Neuronal stem cell (in vitro differentiated cells): ENCODE measurements at regions not wholly inside any gene's neighbourhood (a gene's known extent, or its start where the extent isn't known, plus 50 kb on each side); places are given as distances from the start of the nearest gene placed in this dataset.

Source experiments
- DNase-seq: peaks from one replicate; pipeline ENCODE4 v3.0.0-alpha.2; 2013; ENCODE audit warnings: low spot score
- H2AFZ ChIP-seq: one replicate; pipeline ENCODE4 v1.6.1; 2013; ENCODE audit warnings: mild to moderate bottlenecking, low read length, inconsistent platforms
- H2AK5ac ChIP-seq: 2 replicates; pipeline ENCODE4 v1.6.1; 2013; ENCODE audit warnings: low read depth, mild to moderate bottlenecking, inconsistent platforms, low read length, moderate library complexity, mixed read lengths
- H2BK120ac ChIP-seq: 2 replicates; pipeline ENCODE4 v1.6.1; 2013; ENCODE audit warnings: low read depth, mild to moderate bottlenecking, inconsistent platforms, low read length, moderate library complexity, mixed read lengths
- H2BK12ac ChIP-seq: one replicate; pipeline ENCODE4 v1.6.1; 2013; ENCODE audit warnings: low read length, inconsistent platforms
- H2BK15ac ChIP-seq: 2 replicates; pipeline ENCODE4 v1.6.1; 2013; ENCODE audit warnings: mild to moderate bottlenecking, low read length, inconsistent platforms, mixed read lengths
- H2BK5ac ChIP-seq: one replicate; pipeline ENCODE4 v1.6.1; 2013; ENCODE audit warnings: inconsistent platforms, mild to moderate bottlenecking, low read length, moderate library complexity
- H3K14ac ChIP-seq: one replicate; pipeline ENCODE4 v1.6.1; 2013; ENCODE audit warnings: low read length, inconsistent platforms
- H3K18ac ChIP-seq: 2 replicates; pipeline ENCODE4 v1.6.1; 2013; ENCODE audit warnings: low read length, inconsistent platforms
- H3K23ac ChIP-seq: 2 replicates; pipeline ENCODE4 v1.6.1; 2013; ENCODE audit warnings: low read depth, mild to moderate bottlenecking, mixed read lengths, low read length, inconsistent platforms; ENCODE audit not compliant: poor library complexity
- H3K27ac ChIP-seq: replicated peaks from 3 replicates; pipeline ENCODE4 v1.5.1; 2013; ENCODE audit warnings: low read length, inconsistent platforms
- H3K27me3 ChIP-seq, 3 experiments: 2 replicates each; pipeline ENCODE4 v1.6.1; 2013; ENCODE audit warnings: low read length in 3 of 3, mild to moderate bottlenecking in 2 of 3, inconsistent platforms in 1 of 3, low read depth in 1 of 3, mixed read lengths in 1 of 3, moderate library complexity in 1 of 3; ENCODE audit not compliant: control insufficient read depth in 3 of 3, insufficient read depth in 3 of 3
- H3K36me3 ChIP-seq, 2 donors: replicated peaks in 1 of 2; 2 replicates each; pipeline ENCODE4 v1.6.1; 2013; ENCODE audit warnings: low read length in 2 of 2; ENCODE audit not compliant: control insufficient read depth in 2 of 2, insufficient read depth in 2 of 2
- H3K4ac ChIP-seq: 2 replicates; pipeline ENCODE4 v1.6.1; 2013; ENCODE audit warnings: inconsistent platforms, mild to moderate bottlenecking, low read length, moderate library complexity
- H3K4me1 ChIP-seq, 2 donors: 1 replicate in 1 of 2; 2 replicates in 1 of 2; pipeline ENCODE4 v1.6.1; 2013; ENCODE audit warnings: low read length in 2 of 2, low read depth in 1 of 2; ENCODE audit not compliant: control insufficient read depth in 2 of 2, insufficient read depth in 1 of 2
- H3K4me2 ChIP-seq: one replicate; pipeline ENCODE4 v1.6.1; 2013; ENCODE audit warnings: mild to moderate bottlenecking, low read length, inconsistent platforms; ENCODE audit not compliant: insufficient read depth, poor library complexity, severe bottlenecking
- H3K4me3 ChIP-seq, 2 donors: 2 replicates each; pipeline ENCODE4 v1.5.1; 2013; ENCODE audit warnings: low read length in 2 of 2, mild to moderate bottlenecking in 2 of 2, inconsistent platforms in 1 of 2, moderate library complexity in 1 of 2
- H3K79me1 ChIP-seq: one replicate; pipeline ENCODE4 v1.6.1; 2013; ENCODE audit warnings: low read depth, mild to moderate bottlenecking, inconsistent platforms, low read length, moderate library complexity
- H3K9ac ChIP-seq: one replicate; pipeline ENCODE4 v1.6.1; 2013; ENCODE audit warnings: mild to moderate bottlenecking, low read depth, low read length, inconsistent platforms; ENCODE audit not compliant: poor library complexity
- H3K9me3 ChIP-seq, 2 donors: replicated peaks in 1 of 2; 2 replicates each; pipeline versions ENCODE3 to v1.6.1; 2013; ENCODE audit warnings: low read length in 2 of 2, mild to moderate bottlenecking in 2 of 2, inconsistent platforms in 1 of 2, low read depth in 1 of 2, mixed read lengths in 1 of 2, moderate library complexity in 1 of 2; ENCODE audit not compliant: control insufficient read depth in 2 of 2, insufficient read depth in 1 of 2
- H4K8ac ChIP-seq: one replicate; pipeline ENCODE4 v1.6.1; 2013; ENCODE audit warnings: low read depth, mild to moderate bottlenecking, inconsistent platforms, low read length, moderate library complexity
- H4K91ac ChIP-seq: one replicate; pipeline ENCODE4 v1.6.1; 2013; ENCODE audit warnings: low read length, low read depth, mild to moderate bottlenecking, inconsistent platforms; ENCODE audit not compliant: poor library complexity
- WGBS, 2 donors: extraction: QIAGEN DNeasy Blood & Tissue Kit; methylation state at CpG; one replicate each; pipeline ENCODE4 v1.1.7; 2013; ENCODE audit warnings: missing lambda C conversion rate in 2 of 2, mixed read lengths in 1 of 2; ENCODE audit not compliant: insufficient read length in 2 of 2, insufficient replicate concordance in 1 of 2; ENCODE audit errors: extremely low coverage in 2 of 2; 5-methylcytosine and 5-hydroxymethylcytosine counted together

DNA sequence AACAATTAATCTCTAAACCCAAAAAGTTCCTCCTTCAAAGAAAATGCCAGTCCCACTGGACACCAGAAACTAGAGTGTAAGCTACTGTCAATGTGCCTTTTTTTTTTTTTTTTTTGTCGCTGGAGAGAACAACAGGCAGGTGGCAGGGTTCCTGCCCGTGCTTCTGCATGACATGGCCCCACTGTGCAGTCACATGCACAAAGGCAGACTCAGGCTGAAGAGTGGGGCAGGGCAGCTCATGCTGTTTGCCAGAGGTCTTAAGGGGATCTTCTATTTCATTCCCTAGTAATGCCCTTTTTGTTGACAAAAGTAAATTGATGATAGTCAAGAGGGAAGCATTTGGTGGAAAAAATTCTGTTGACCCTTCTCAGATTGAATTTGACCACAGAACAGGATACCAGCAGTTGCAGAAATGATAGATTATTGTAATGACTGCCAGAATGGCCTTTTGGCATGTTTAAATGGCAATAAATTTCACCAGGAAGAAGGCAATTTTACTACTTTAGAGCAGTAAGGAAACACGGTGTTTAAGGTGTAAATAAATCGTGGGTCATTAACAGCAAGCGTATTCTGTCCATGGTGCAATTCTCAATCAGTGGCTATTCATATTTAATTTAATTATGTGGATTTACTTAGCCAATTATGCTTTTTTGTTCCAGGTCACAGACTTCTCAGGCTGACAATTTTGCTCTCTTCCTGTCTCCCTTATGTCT, 80.9 kb downstream of the NKX6-1 start:
- no peak overlapping the region for H3K9ac ChIP-seq
- H2BK120ac ChIP-seq, result no peak overlapping the region
- H2BK12ac ChIP-seq, result no peak overlapping the region
- no peak overlapping the region for H4K91ac ChIP-seq
- no peak overlapping the region for H4K8ac ChIP-seq
- H2AFZ ChIP-seq, result no peak overlapping the region
- no peak overlapping the region for H3K4me3 ChIP-seq
- no peak overlapping the region for H3K27ac ChIP-seq
- H3K18ac ChIP-seq, result no peak overlapping the region
- no peak overlapping the region for H3K23ac ChIP-seq
- no CpG with 5 or more reads among the region's 5 CpGs for WGBS, 2 donors
- peaks cover 3 to 13% of the 10 kb centered on the region in 2 donors for H3K4me1 ChIP-seq
- no peaks in the 10 kb centered on the region for H3K36me3 ChIP-seq
- no peak overlapping the region for H3K4me2 ChIP-seq
- H3K4ac ChIP-seq, result no peak overlapping the region
- H3K27me3 ChIP-seq, result peaks cover 0 to 5% (median 0%) of the 10 kb centered on the region in 3 experiments
- DNase-seq, result no peak
- H2BK5ac ChIP-seq, result no peak overlapping the region
- H2AK5ac ChIP-seq, result no peak overlapping the region
- H3K9me3 ChIP-seq, result no peaks in the 10 kb centered on the region
- H3K14ac ChIP-seq, result no peak overlapping the region
- no peak overlapping the region for H2BK15ac ChIP-seq
- no peaks in the 10 kb centered on the region for H3K79me1 ChIP-seq

DNA sequence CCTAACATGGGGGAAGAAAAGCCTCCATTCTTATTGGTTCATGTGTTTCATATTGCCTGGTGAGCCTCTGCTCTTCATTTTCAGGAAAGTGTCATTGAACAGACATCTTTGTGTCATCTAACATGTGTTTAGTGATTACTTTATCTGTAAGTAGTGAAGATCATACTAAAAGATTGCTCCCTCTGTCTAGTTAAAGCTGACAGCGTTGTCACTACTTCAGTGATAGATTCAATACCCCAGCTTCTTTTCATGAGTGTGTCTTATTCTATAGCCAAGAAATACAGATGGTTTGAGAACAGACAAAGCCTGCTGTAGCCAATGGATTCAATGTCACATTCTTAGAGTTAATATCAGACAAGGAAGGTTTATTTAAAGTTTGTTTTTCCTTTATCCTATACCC, 85.1 kb downstream of the NKX6-1 start:
- no peak overlapping the region for H2BK15ac ChIP-seq
- no peak overlapping the region for H2AK5ac ChIP-seq
- no peak overlapping the region for H3K4ac ChIP-seq
- no peaks in the 10 kb centered on the region for H3K9me3 ChIP-seq
- no peak overlapping the region for H4K91ac ChIP-seq
- H2BK120ac ChIP-seq, result no peak overlapping the region
- H3K27me3 ChIP-seq, result no peaks in the 10 kb centered on the region
- no peaks in the 10 kb centered on the region for H3K36me3 ChIP-seq
- no peak overlapping the region for H4K8ac ChIP-seq
- H2BK12ac ChIP-seq, result no peak overlapping the region
- H3K9ac ChIP-seq, result no peak overlapping the region
- no peak overlapping the region for H3K4me2 ChIP-seq
- H2BK5ac ChIP-seq, result no peak overlapping the region
- H3K4me1 ChIP-seq, result peaks cover 3 to 24% of the 10 kb centered on the region in 2 donors
- no peak overlapping the region for H2AFZ ChIP-seq
- H3K18ac ChIP-seq, result no peak overlapping the region
- H3K4me3 ChIP-seq, result no peak overlapping the region
- no peak overlapping the region for H3K27ac ChIP-seq
- H3K14ac ChIP-seq, result no peak overlapping the region
- no CpG with 5 or more reads among the region's 1 CpG for WGBS, 2 donors
- H3K79me1 ChIP-seq, result no peaks in the 10 kb centered on the region
- H3K23ac ChIP-seq, result no peak overlapping the region
- no peak for DNase-seq

DNA sequence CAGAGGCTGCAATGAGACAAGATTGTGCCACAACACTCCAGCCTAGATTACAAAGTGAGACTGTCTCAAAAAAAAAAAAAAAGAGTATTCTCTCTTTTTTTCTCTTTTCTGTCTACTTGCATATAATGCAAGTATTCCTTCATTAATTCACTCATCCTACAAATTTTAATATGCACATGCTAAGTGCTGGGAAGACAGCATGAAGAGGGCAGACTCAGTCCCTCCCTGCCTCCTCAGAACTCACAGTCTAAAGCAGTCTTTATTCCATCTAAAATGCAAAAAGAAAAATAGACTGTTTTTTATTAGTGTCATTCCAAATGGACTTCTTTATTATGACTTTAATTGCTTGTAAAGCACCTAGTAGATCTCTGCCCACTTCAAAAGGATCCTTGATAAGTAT, 85.6 kb downstream of the NKX6-1 start:
- Histone ChIP-seq H3K9me3 (no peaks in the 10 kb centered on the region), H2AK5ac (no peak overlapping the region), H2BK15ac (no peak overlapping the region), H3K4ac (no peak overlapping the region), H2AFZ (no peak overlapping the region), H3K18ac (no peak overlapping the region), H2BK120ac (no peak overlapping the region), H3K14ac (no peak overlapping the region), H3K4me3 (no peak overlapping the region), H3K23ac (no peak overlapping the region), H3K4me2 (no peak overlapping the region), H3K27me3 (no peaks in the 10 kb centered on the region), H3K36me3 (no peaks in the 10 kb centered on the region), H4K91ac (no peak overlapping the region), H3K4me1 (peaks cover 3 to 24% of the 10 kb centered on the region in 2 donors), H2BK5ac (no peak overlapping the region), H4K8ac (no peak overlapping the region), H2BK12ac (no peak overlapping the region), H3K9ac (no peak overlapping the region), H3K27ac (no peak overlapping the region), H3K79me1 (no peaks in the 10 kb centered on the region)
- no peak for DNase-seq

DNA sequence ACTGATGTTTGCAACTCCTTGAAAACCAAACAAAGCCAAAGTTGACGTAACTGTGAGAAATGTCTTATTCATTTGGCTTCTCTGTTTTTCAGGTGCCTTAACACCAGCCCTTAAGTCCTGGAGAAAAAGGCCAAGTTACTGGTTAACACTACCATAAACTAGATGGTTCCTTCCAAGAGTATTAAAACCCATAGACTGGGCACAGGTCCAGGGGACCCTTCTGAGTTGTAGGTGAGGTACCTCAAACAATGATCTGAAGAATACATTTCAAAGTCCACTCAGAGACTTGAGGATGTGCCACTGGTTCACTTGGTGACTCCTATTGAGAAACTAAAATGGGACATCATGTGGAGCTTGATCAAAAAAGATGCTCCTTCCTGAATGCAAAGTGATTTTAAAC, 87.0 kb downstream of the NKX6-1 start:
- no peak overlapping the region for H2AK5ac ChIP-seq
- WGBS, 2 donors, result no CpG with 5 or more reads among the region's 1 CpG
- no peaks in the 10 kb centered on the region for H3K36me3 ChIP-seq
- H3K4ac ChIP-seq, result no peak overlapping the region
- no peak overlapping the region for H3K14ac ChIP-seq
- no peaks in the 10 kb centered on the region for H3K27me3 ChIP-seq
- no peak overlapping the region for H2BK15ac ChIP-seq
- no peak overlapping the region for H3K9ac ChIP-seq
- no peak overlapping the region for H2BK5ac ChIP-seq
- no peak for DNase-seq
- no peak overlapping the region for H3K27ac ChIP-seq
- H3K4me3 ChIP-seq, result no peak overlapping the region
- no peak overlapping the region for H3K23ac ChIP-seq
- no peaks in the 10 kb centered on the region for H3K9me3 ChIP-seq
- no peak overlapping the region for H2BK12ac ChIP-seq
- H2BK120ac ChIP-seq, result no peak overlapping the region
- peaks cover 0 to 18% of the 10 kb centered on the region in 2 donors for H3K4me1 ChIP-seq
- no peak overlapping the region for H4K8ac ChIP-seq
- no peaks in the 10 kb centered on the region for H3K79me1 ChIP-seq
- H4K91ac ChIP-seq, result no peak overlapping the region
- no peak overlapping the region for H3K18ac ChIP-seq
- H3K4me2 ChIP-seq, result no peak overlapping the region
- no peak overlapping the region for H2AFZ ChIP-seq
